ENCODE measurements at regions not wholly inside any gene's neighbourhood (a gene's known extent, or its start where the extent isn't known, plus 50 kb on each side); places are given as distances from the start of the nearest gene placed in this dataset.

GRCh38 chr10:1882728-1883127 lies 145.4 kb upstream of the ADARB2 start:
- no peak for TF ChIP-seq CTCF (IDR thresholded peaks at IDR 0.05; ENCODE audit: insufficient read depth, low read depth, low read length, missing control alignments)
- DNase-seq (ENCODE audit: low read depth): no peak
- no peak overlapping the region for H3K4me3 ChIP-seq (ENCODE audit: low read length)

GRCh38 chr10:1882180-1882579 lies 144.9 kb upstream of the ADARB2 start:
- H3K4me3 ChIP-seq (ENCODE audit: low read length): no peak overlapping the region
- no peak for TF ChIP-seq CTCF (IDR thresholded peaks at IDR 0.05; ENCODE audit: insufficient read depth, low read depth, low read length, missing control alignments)
- no peak for DNase-seq (ENCODE audit: low read depth)

- DNase-seq (ENCODE audit: low read depth): no peak
- TF ChIP-seq CTCF (IDR thresholded peaks at IDR 0.05; ENCODE audit: insufficient read depth, low read depth, low read length, missing control alignments): no peak
- H3K4me3 ChIP-seq (ENCODE audit: low read length): no peak overlapping the region
Observed at GRCh38 chr10:1881636-1882035, 144.3 kb upstream of the ADARB2 start.

- no peak for TF ChIP-seq CTCF (IDR thresholded peaks at IDR 0.05; ENCODE audit: insufficient read depth, low read depth, low read length, missing control alignments)
- H3K4me3 ChIP-seq (ENCODE audit: low read length): no peak overlapping the region
- no peak for DNase-seq (ENCODE audit: low read depth)
Observed at GRCh38 chr10:1874533-1874932, 137.2 kb upstream of the ADARB2 start.

- no peak overlapping the region for H3K4me3 ChIP-seq (ENCODE audit: low read length)
- no peak for TF ChIP-seq CTCF (IDR thresholded peaks at IDR 0.05; ENCODE audit: insufficient read depth, low read depth, low read length, missing control alignments)
- no peak for DNase-seq (ENCODE audit: low read depth)
Observed at GRCh38 chr10:1873661-1874315, 136.5 kb upstream of the ADARB2 start.

GRCh38 chr10:1872151-1872726 lies 134.9 kb upstream of the ADARB2 start:
- no peak for TF ChIP-seq CTCF (IDR thresholded peaks at IDR 0.05; ENCODE audit: insufficient read depth, low read depth, low read length, missing control alignments)
- no peak for DNase-seq (ENCODE audit: low read depth)
- H3K4me3 ChIP-seq (ENCODE audit: low read length): no peak overlapping the region

- TF ChIP-seq CTCF (IDR thresholded peaks at IDR 0.05; ENCODE audit: insufficient read depth, low read depth, low read length, missing control alignments): no peak
- DNase-seq (ENCODE audit: low read depth): no peak
- no peak overlapping the region for H3K4me3 ChIP-seq (ENCODE audit: low read length)
Observed at GRCh38 chr10:1870491-1870890, 133.2 kb upstream of the ADARB2 start.

All from epithelial cell of esophagus (primary cell).